WTC11 (cell line): ENCODE measurements at regions not wholly inside any gene's neighbourhood (a gene's known extent, or its start where the extent isn't known, plus 50 kb on each side); places are given as distances from the start of the nearest gene placed in this dataset.

Source experiments
- ATAC-seq: fragments of 200-7000 bp; cut with Tn5 transposase; 2 replicates; pipeline ENCODE4 v1.10.0; 2021; ENCODE audit warnings: mild to moderate bottlenecking, moderate library complexity
- CTCF ChIA-PET: fragments of 300-600 bp; sonication (Branson Sonifier 250); formaldehyde crosslinking; loops from one replicate; lab custom pipeline; 2021; ENCODE audit warnings: antibody characterized with exemption; lab: Charles Lee
- POLR2A ChIA-PET: fragments of 350-600 bp; sonication (Branson Sonifier 250); formaldehyde crosslinking; loops from one replicate; lab custom pipeline; 2021; ENCODE audit warnings: antibody characterized with exemption; lab: Charles Lee
- DNase-seq: peaks from one replicate; pipeline ENCODE4 v3.0.0; 2021; ENCODE audit warnings: low spot score
- H3K27ac Mint-ChIP-seq: 2 replicates; pipeline ENCODE4 v1.8.0; 2021; ENCODE audit warnings: mixed read lengths
- H3K27me3 Mint-ChIP-seq: 2 replicates; pipeline ENCODE4 v1.8.0; 2021; ENCODE audit warnings: low read depth, mild to moderate bottlenecking, moderate library complexity, mixed read lengths
- H3K36me3 Mint-ChIP-seq: 2 replicates; pipeline ENCODE4 v1.8.0; 2021; ENCODE audit warnings: mixed read lengths
- H3K4me1 Mint-ChIP-seq: 2 replicates; pipeline ENCODE4 v1.8.0; 2022; ENCODE audit warnings: mixed read lengths
- H3K4me3 Mint-ChIP-seq: 2 replicates; pipeline ENCODE4 v1.8.0; 2021; ENCODE audit warnings: mild to moderate bottlenecking, moderate library complexity, mixed read lengths
- H3K9me3 Mint-ChIP-seq: 2 replicates; pipeline ENCODE4 v1.8.0; 2021; ENCODE audit warnings: mixed read lengths
- CREB1 ChIP-seq: sonication (generic); formaldehyde crosslinking; IDR thresholded peaks from 2 replicates; pipeline ENCODE4 v1.8.0; 2023; ENCODE audit warnings: mild to moderate bottlenecking, missing genetic modification reagents
- CREM ChIP-seq: sonication (generic); formaldehyde crosslinking; IDR thresholded peaks from 2 replicates; pipeline ENCODE4 v1.8.1; 2022; ENCODE audit warnings: mild to moderate bottlenecking, missing genetic modification reagents, moderate library complexity
- CTCF ChIP-seq: fragments of 200-600 bp; IDR thresholded peaks from 2 replicates; pipeline ENCODE4 v1.8.0; 2022; ENCODE audit warnings: antibody characterized with exemption
- ELF4 ChIP-seq: sonication (generic); formaldehyde crosslinking; IDR thresholded peaks from 2 replicates; pipeline ENCODE4 v1.8.1; 2022; ENCODE audit warnings: low read depth, mild to moderate bottlenecking, moderate library complexity, missing genetic modification reagents
- ETV6 ChIP-seq: sonication (generic); formaldehyde crosslinking; IDR thresholded peaks from 2 replicates; pipeline ENCODE4 v1.8.1; 2022; ENCODE audit warnings: mild to moderate bottlenecking, missing genetic modification reagents
- HMGA2 ChIP-seq: fragments of 250-450 bp; sonication (Bioruptor Pico); IDR thresholded peaks from 2 replicates; pipeline ENCODE4 v1.4.0; 2021; ENCODE audit warnings: mild to moderate bottlenecking, moderate library complexity
- MAX ChIP-seq: sonication (generic); formaldehyde crosslinking; IDR thresholded peaks from 2 replicates; pipeline ENCODE4 v1.8.0; 2022; ENCODE audit warnings: mild to moderate bottlenecking, missing genetic modification reagents
- NFE2L1 ChIP-seq: sonication (generic); formaldehyde crosslinking; IDR thresholded peaks from 2 replicates; pipeline ENCODE4 v1.8.1; 2023; ENCODE audit warnings: missing genetic modification reagents
- PREB ChIP-seq: sonication (generic); formaldehyde crosslinking; IDR thresholded peaks from 2 replicates; pipeline ENCODE4 v1.8.1; 2022; ENCODE audit warnings: mild to moderate bottlenecking, missing genetic modification reagents, moderate library complexity, borderline replicate concordance
- SP1 ChIP-seq: sonication (generic); formaldehyde crosslinking; conservative IDR thresholded peaks from 2 replicates; pipeline ENCODE4 v1.8.1; 2022; ENCODE audit warnings: missing genetic modification reagents
- ZNF232 ChIP-seq: sonication (generic); formaldehyde crosslinking; IDR thresholded peaks from 2 replicates; pipeline ENCODE4 v1.8.0; 2022; ENCODE audit warnings: mild to moderate bottlenecking, missing genetic modification reagents
- ZNF317 ChIP-seq: sonication (generic); formaldehyde crosslinking; IDR thresholded peaks from 2 replicates; pipeline ENCODE4 v1.8.1; 2023; ENCODE audit warnings: low read depth, mild to moderate bottlenecking, moderate library complexity, missing genetic modification reagents, borderline replicate concordance
- ZNF396 ChIP-seq: fragments of 250-450 bp; sonication (Bioruptor Pico); IDR thresholded peaks from 2 replicates; pipeline ENCODE4 v1.8.0; 2021; ENCODE audit warnings: mild to moderate bottlenecking, moderate library complexity, borderline replicate concordance
- TF ChIP-seq, protein P1 (sequence below): sonication (generic); formaldehyde crosslinking; IDR thresholded peaks from 2 replicates; pipeline ENCODE4 v1.8.1; 2023; ENCODE audit warnings: mild to moderate bottlenecking, missing genetic modification reagents, moderate library complexity
- TF ChIP-seq, protein P2 (sequence below): sonication (generic); formaldehyde crosslinking; IDR thresholded peaks from 2 replicates; pipeline ENCODE4 v1.8.0; 2022; ENCODE audit warnings: mild to moderate bottlenecking, missing genetic modification reagents
- TF ChIP-seq, protein P3 (sequence below): fragments of 250-450 bp; sonication (Bioruptor Pico); IDR thresholded peaks from 2 replicates; pipeline ENCODE4 v1.9.0; 2021; ENCODE audit warnings: mild to moderate bottlenecking, borderline replicate concordance

DNA sequence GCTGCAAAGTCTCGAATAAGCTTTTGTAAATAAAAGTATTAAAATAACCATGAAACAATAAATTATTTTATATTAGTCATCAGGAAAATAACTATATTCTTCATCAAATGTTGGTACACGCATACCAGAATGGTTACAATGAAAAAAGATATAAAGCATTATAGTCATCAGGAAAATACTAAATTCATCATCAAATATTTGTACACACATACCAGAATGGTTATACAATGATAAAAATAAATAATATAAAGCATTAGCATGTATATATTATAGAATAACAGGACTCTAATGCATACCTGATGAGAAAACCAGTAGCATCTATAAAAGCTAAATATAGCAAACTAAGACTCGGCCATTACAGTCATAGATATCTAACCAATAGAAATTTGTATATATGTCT is 202.9 kb downstream of the TRAM1L1 start (continued):
- no peak for TF ChIP-seq SP1
- no peak for TF ChIP-seq CREM (CRISPR knock-in tag)
- TF ChIP-seq CTCF, result no peak
- no peak for TF ChIP-seq ELF4 (CRISPR knock-in tag)
- no peak for TF ChIP-seq HMGA2 (CRISPR knock-in tag)
- TF ChIP-seq, all 79 proteins: peak for 0

- ChIA-PET CTCF (no interaction called here), POLR2A (no interaction called here)
Observed at GRCh38 chr4:116881077-116881476, 204.3 kb downstream of the TRAM1L1 start.

GRCh38 chr4:116880625-116881024 is 204.8 kb downstream of the TRAM1L1 start:
- no peak overlapping the region for H3K4me3 Mint-ChIP-seq
- ATAC-seq (no peak), DNase-seq (no peak)
- TF ChIP-seq ZNF317, result no peak
- no peak for TF ChIP-seq ZNF232 (CRISPR knock-in tag)
- TF ChIP-seq MAX, result no peak
- TF ChIP-seq, protein P1, sequence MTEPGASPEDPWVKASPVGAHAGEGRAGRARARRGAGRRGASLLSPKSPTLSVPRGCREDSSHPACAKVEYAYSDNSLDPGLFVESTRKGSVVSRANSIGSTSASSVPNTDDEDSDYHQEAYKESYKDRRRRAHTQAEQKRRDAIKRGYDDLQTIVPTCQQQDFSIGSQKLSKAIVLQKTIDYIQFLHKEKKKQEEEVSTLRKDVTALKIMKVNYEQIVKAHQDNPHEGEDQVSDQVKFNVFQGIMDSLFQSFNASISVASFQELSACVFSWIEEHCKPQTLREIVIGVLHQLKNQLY (CRISPR knock-in tag), result no peak
- TF ChIP-seq NFE2L1 (CRISPR knock-in tag), result no peak
- no peak for TF ChIP-seq ETV6
- TF ChIP-seq PREB (CRISPR knock-in tag), result no peak
- ChIA-PET CTCF (no interaction called here), POLR2A (no interaction called here)
- no peaks in the 10 kb centered on the region for H3K27me3 Mint-ChIP-seq
- H3K27ac Mint-ChIP-seq, result no peak overlapping the region
- H3K4me1 Mint-ChIP-seq, result peaks cover 10% of the 10 kb centered on the region
- no peaks in the 10 kb centered on the region for H3K36me3 Mint-ChIP-seq
- H3K9me3 Mint-ChIP-seq, result peaks cover 4% of the 10 kb centered on the region; the same call in 1 of the 2 replicates

More at GRCh38 chr4:116881077-116881476, 204.3 kb downstream of the TRAM1L1 start:
- Mint-ChIP-seq H3K4me3 (no peak overlapping the region), H3K27me3 (no peaks in the 10 kb centered on the region), H3K4me1 (peaks cover 10% of the 10 kb centered on the region), H3K36me3 (no peaks in the 10 kb centered on the region), H3K27ac (no peak overlapping the region), H3K9me3 (peaks cover 4% of the 10 kb centered on the region; the same call in 1 of the 2 replicates)
- ATAC-seq (no peak), DNase-seq (no peak)
- TF ChIP-seq CREB1, result no peak
- TF ChIP-seq, protein P2, sequence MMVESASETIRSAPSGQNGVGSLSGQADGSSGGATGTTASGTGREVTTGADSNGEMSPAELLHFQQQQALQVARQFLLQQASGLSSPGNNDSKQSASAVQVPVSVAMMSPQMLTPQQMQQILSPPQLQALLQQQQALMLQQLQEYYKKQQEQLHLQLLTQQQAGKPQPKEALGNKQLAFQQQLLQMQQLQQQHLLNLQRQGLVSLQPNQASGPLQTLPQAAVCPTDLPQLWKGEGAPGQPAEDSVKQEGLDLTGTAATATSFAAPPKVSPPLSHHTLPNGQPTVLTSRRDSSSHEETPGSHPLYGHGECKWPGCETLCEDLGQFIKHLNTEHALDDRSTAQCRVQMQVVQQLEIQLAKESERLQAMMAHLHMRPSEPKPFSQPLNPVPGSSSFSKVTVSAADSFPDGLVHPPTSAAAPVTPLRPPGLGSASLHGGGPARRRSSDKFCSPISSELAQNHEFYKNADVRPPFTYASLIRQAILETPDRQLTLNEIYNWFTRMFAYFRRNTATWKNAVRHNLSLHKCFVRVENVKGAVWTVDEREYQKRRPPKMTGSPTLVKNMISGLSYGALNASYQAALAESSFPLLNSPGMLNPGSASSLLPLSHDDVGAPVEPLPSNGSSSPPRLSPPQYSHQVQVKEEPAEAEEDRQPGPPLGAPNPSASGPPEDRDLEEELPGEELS (CRISPR knock-in tag), result no peak
- no peak for TF ChIP-seq ZNF396
- TF ChIP-seq, protein P1 (CRISPR knock-in tag), result no peak
- TF ChIP-seq, protein P3, sequence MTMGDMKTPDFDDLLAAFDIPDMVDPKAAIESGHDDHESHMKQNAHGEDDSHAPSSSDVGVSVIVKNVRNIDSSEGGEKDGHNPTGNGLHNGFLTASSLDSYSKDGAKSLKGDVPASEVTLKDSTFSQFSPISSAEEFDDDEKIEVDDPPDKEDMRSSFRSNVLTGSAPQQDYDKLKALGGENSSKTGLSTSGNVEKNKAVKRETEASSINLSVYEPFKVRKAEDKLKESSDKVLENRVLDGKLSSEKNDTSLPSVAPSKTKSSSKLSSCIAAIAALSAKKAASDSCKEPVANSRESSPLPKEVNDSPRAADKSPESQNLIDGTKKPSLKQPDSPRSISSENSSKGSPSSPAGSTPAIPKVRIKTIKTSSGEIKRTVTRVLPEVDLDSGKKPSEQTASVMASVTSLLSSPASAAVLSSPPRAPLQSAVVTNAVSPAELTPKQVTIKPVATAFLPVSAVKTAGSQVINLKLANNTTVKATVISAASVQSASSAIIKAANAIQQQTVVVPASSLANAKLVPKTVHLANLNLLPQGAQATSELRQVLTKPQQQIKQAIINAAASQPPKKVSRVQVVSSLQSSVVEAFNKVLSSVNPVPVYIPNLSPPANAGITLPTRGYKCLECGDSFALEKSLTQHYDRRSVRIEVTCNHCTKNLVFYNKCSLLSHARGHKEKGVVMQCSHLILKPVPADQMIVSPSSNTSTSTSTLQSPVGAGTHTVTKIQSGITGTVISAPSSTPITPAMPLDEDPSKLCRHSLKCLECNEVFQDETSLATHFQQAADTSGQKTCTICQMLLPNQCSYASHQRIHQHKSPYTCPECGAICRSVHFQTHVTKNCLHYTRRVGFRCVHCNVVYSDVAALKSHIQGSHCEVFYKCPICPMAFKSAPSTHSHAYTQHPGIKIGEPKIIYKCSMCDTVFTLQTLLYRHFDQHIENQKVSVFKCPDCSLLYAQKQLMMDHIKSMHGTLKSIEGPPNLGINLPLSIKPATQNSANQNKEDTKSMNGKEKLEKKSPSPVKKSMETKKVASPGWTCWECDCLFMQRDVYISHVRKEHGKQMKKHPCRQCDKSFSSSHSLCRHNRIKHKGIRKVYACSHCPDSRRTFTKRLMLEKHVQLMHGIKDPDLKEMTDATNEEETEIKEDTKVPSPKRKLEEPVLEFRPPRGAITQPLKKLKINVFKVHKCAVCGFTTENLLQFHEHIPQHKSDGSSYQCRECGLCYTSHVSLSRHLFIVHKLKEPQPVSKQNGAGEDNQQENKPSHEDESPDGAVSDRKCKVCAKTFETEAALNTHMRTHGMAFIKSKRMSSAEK (CRISPR knock-in tag), result no peak
